Uterus (tissue), 3 donors: ENCODE measurements at regions not wholly inside any gene's neighbourhood (a gene's known extent, or its start where the extent isn't known, plus 50 kb on each side); places are given as distances from the start of the nearest gene placed in this dataset.

Source experiments
- DNase-seq, 2 donors: peaks; one replicate each; pipeline ENCODE4 v3.0.0-alpha.2; 2019 to 2020
- H3K27ac ChIP-seq, 2 donors: fragments of 200-600 bp; sonication (generic); 1 replicate in 1 of 2; 2 replicates in 1 of 2; pipeline ENCODE4 v1.5.1; 2016 to 2018
- H3K27me3 ChIP-seq, 2 donors: fragments of 200-600 bp; sonication (generic); one replicate each; pipeline ENCODE4 v1.5.1; 2018 to 2019; ENCODE audit warnings: control low read depth in 1 of 2
- H3K36me3 ChIP-seq, 2 donors: fragments of 200-600 bp; sonication (generic); one replicate each; pipeline ENCODE4 v1.5.1; 2019; ENCODE audit warnings: control low read depth in 1 of 2
- H3K4me1 ChIP-seq, 2 donors: fragments of 200-600 bp; sonication (generic); one replicate each; pipeline ENCODE4 v1.5.1; 2018 to 2019; ENCODE audit warnings: control low read depth in 1 of 2
- H3K4me3 ChIP-seq, 2 donors: fragments of 200-600 bp; sonication (generic); 1 replicate in 1 of 2; 2 replicates in 1 of 2; pipeline ENCODE4 v1.5.1; 2018 to 2019; ENCODE audit warnings: mild to moderate bottlenecking in 1 of 2
- H3K9me3 ChIP-seq, 2 donors: fragments of 200-600 bp; sonication (generic); one replicate each; pipeline ENCODE4 v1.5.1; 2019; ENCODE audit warnings: control low read depth in 1 of 2
- POLR2A ChIP-seq, 2 donors: fragments of 450-650 bp; IDR thresholded peaks; one replicate each; pipeline ENCODE4 v1.6.1; 2016; ENCODE audit warnings: antibody characterized with exemption in 2 of 2, mild to moderate bottlenecking in 1 of 2, moderate library complexity in 1 of 2
- intact Hi-C: fragments of 100-400 bp; cut with DNase I; formaldehyde crosslinking; loops from one replicate; pipeline ENCODE4 v1.15.1; 2023; ENCODE audit warnings: low total_unique reads
- TF ChIP-seq, protein P1 (sequence below), 4 experiments: fragments of 200-600 bp in 2 of 4; fragments of 450-650 bp in 2 of 4; sonication (generic) in 2 of 4; IDR thresholded peaks; one replicate each; pipeline ENCODE4 v1.5.1; 2016 to 2019; ENCODE audit warnings: antibody characterized with exemption in 4 of 4, mild to moderate bottlenecking in 2 of 4, moderate library complexity in 1 of 4
- donor health status: DM: yes; HTN: yes; CAD: no.

DNA sequence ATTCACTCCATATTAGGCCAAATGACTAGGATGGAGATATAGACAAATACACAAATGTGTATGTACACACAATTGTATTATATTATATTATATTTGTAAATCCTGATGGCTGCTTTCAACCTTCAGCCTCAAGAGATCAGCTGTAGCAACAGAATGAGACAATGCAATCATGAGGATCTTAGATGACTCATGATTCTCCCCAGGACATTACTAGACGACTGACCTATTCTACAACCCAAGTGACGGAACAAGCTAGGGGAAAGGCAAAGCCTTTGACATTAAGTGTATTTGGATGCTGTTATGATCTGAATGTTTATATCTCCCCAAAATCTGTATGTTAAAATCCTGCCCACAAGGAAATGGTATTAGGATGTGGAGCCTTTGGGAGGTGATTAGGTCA, 66.5 kb downstream of the COX7C start:
- Histone ChIP-seq H3K27ac (no peak overlapping the region), H3K27me3 (no peaks in the 10 kb centered on the region), H3K9me3 (no peaks in the 10 kb centered on the region), H3K36me3 (no peaks in the 10 kb centered on the region), H3K4me1 (no peaks in the 10 kb centered on the region), H3K4me3 (no peak overlapping the region)
- DNase-seq, result no peak
- TF ChIP-seq, protein P1, sequence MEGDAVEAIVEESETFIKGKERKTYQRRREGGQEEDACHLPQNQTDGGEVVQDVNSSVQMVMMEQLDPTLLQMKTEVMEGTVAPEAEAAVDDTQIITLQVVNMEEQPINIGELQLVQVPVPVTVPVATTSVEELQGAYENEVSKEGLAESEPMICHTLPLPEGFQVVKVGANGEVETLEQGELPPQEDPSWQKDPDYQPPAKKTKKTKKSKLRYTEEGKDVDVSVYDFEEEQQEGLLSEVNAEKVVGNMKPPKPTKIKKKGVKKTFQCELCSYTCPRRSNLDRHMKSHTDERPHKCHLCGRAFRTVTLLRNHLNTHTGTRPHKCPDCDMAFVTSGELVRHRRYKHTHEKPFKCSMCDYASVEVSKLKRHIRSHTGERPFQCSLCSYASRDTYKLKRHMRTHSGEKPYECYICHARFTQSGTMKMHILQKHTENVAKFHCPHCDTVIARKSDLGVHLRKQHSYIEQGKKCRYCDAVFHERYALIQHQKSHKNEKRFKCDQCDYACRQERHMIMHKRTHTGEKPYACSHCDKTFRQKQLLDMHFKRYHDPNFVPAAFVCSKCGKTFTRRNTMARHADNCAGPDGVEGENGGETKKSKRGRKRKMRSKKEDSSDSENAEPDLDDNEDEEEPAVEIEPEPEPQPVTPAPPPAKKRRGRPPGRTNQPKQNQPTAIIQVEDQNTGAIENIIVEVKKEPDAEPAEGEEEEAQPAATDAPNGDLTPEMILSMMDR (IDR thresholded peaks at IDR 0.05), result no peak
- TF ChIP-seq POLR2A (IDR thresholded peaks at IDR 0.05), result no peak
- intact Hi-C loops, result no loop called here

DNA sequence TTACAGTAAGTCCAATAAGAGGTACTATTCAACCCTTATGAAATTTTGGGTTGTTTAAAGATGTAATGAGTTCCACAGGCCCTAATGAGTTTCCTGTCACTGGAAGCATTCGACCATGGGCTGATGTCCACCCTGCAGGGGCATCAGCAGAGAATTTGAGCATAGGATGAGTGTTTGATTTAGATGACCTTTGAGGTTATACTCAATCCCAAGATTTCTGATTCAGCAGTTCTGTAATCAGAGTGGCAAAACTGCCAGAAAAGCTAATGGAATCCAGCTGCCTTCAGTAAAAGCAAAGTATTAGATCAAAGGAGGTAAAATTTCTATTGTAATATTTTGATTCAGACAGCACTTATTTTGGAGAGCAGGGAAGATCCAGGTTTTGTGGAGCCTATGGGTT, 68.3 kb downstream of the COX7C start:
- H3K27me3 ChIP-seq, result no peaks in the 10 kb centered on the region
- intact Hi-C loops, result no loop called here
- H3K36me3 ChIP-seq, result no peaks in the 10 kb centered on the region
- no peak overlapping the region for H3K4me3 ChIP-seq
- H3K27ac ChIP-seq, result no peak overlapping the region
- no peaks in the 10 kb centered on the region for H3K4me1 ChIP-seq
- H3K9me3 ChIP-seq, result no peaks in the 10 kb centered on the region
- TF ChIP-seq, protein P1 (IDR thresholded peaks at IDR 0.05), result no peak
- TF ChIP-seq POLR2A (IDR thresholded peaks at IDR 0.05), result no peak
- DNase-seq, result no peak

DNA sequence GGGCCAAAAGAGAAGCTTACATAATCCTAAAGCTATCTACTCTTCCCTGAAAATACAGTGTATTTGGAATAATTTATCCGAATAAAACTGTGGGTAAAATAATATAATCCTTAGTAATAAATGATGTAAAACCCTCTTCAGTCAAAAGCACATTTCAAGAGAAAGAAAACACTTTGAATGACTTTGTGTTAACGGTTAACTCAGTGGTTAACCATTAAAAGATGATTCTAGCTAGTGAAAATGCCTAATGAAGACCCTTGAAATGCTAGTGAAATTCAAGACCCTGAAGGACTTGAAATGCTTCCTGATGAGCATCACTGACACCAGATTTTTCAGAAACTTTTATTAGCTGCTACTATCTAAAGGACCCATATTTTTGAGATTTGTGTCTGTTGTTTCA, 70.7 kb downstream of the COX7C start:
- Histone ChIP-seq H3K36me3 (no peaks in the 10 kb centered on the region), H3K27ac (no peak overlapping the region), H3K27me3 (no peaks in the 10 kb centered on the region), H3K4me1 (no peaks in the 10 kb centered on the region), H3K4me3 (no peak overlapping the region), H3K9me3 (no peaks in the 10 kb centered on the region)
- TF ChIP-seq, protein P1 (IDR thresholded peaks at IDR 0.05), result no peak
- no peak for TF ChIP-seq POLR2A (IDR thresholded peaks at IDR 0.05)
- no peak for DNase-seq
- intact Hi-C loops, result no loop called here

DNA sequence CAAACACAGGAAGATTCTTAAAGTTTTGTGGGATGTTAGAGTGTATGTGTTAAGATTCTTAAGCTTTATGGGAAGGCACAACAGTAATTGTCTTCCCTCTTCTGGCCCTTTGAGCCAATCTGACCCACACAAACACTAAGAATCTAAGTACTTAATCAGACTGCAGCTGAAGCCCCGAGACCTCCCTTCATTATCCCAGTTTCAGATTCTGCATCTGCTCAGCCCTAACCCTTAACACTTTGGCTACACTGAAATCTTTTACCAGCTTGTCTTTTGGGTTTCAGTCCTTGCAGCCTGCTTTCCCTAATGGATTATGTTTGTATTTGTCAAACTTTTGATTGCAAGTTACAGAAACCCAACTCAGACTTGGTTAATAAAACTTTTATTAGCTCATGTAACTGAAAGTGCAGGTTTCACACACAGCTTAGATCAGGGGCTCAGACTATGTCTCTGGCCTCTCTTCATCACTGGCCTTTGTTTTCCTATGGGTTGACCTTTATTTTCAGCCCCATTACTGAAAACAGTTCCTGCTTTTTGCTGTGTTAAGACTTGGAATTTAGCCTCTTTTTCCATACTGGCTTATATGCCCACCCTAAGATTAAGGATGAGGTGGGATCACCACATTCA, 71.5 kb downstream of the COX7C start:
- H3K4me3 ChIP-seq, result no peak overlapping the region
- DNase-seq, result no peak
- TF ChIP-seq, protein P1 (IDR thresholded peaks at IDR 0.05), result no peak
- TF ChIP-seq POLR2A (IDR thresholded peaks at IDR 0.05), result no peak
- H3K9me3 ChIP-seq, result no peaks in the 10 kb centered on the region
- intact Hi-C loops, result no loop called here
- H3K27ac ChIP-seq, result no peak overlapping the region
- no peaks in the 10 kb centered on the region for H3K36me3 ChIP-seq
- no peaks in the 10 kb centered on the region for H3K4me1 ChIP-seq
- H3K27me3 ChIP-seq, result no peaks in the 10 kb centered on the region

DNA sequence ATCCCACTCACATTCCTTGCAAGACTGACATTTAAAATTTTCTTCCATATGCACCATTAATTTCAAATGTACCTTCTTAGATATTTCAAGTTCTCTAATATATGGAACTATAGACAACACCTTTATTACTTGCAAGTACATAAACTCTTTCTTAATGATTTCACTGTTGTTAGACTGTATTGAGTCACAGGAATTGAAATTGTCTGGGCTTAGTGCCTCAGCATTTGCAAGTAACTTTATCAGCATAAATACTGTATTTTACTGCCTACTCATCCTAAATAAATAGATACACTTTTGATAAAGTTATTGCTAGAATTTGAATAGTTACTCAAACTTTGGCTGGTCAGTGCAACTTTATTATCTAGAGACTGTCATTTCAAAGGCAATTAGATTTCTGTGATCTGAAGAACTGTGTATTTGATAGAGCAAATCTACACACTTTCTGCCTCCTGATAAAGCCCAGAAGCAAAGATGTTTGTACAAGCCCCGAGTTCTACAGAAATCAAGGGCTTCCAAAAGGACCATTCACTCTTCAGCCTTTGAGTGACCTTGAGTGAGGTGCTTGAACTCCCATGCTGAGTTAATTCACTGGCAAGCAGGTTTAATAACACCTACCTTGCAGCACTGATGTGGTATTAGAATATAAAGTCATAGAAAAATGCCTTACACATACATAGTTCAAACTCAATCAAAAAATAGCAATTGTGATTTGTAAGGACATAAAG, 91.6 kb downstream of the COX7C start:
- Histone ChIP-seq H3K9me3 (no peaks in the 10 kb centered on the region), H3K4me3 (no peak overlapping the region), H3K36me3 (no peaks in the 10 kb centered on the region), H3K27ac (no peak overlapping the region), H3K4me1 (no peaks in the 10 kb centered on the region), H3K27me3 (no peaks in the 10 kb centered on the region)
- TF ChIP-seq, protein P1 (IDR thresholded peaks at IDR 0.05), result no peak
- TF ChIP-seq POLR2A (IDR thresholded peaks at IDR 0.05), result no peak
- intact Hi-C loops, result no loop called here
- DNase-seq, result no peak
